Left ventricle myocardium inferior (tissue), 1 donor: ENCODE measurements at regions not wholly inside any gene's neighbourhood (a gene's known extent, or its start where the extent isn't known, plus 50 kb on each side); places are given as distances from the start of the nearest gene placed in this dataset.

ENCODE experiments used
- DNase-seq: peaks from one replicate; pipeline ENCODE4 v3.0.0-alpha.2; 2020
- H3K27ac ChIP-seq: fragments of 200-600 bp; replicated peaks from 2 replicates; pipeline ENCODE4 v1.8.0; 2021
- H3K27me3 ChIP-seq: fragments of 200-600 bp; 2 replicates; pipeline ENCODE4 v1.8.0; 2021; ENCODE audit warnings: low read depth
- H3K36me3 ChIP-seq: fragments of 200-600 bp; 2 replicates; pipeline ENCODE4 v1.8.0; 2021
- H3K4me1 ChIP-seq: fragments of 200-600 bp; 2 replicates; pipeline ENCODE4 v1.8.0; 2021
- H3K4me3 ChIP-seq: fragments of 200-600 bp; 2 replicates; pipeline ENCODE4 v1.8.0; 2021; ENCODE audit warnings: mild to moderate bottlenecking, moderate library complexity
- H3K9me3 ChIP-seq: fragments of 200-600 bp; replicated peaks from 2 replicates; pipeline ENCODE4 v1.8.0; 2021
- CTCF ChIP-seq: fragments of 200-600 bp; IDR thresholded peaks from 2 replicates; pipeline ENCODE4 v1.8.0; 2021; ENCODE audit warnings: antibody characterized with exemption, mild to moderate bottlenecking, borderline replicate concordance
- intact Hi-C: fragments of 100-400 bp; cut with micrococcal nuclease; formaldehyde crosslinking; loops from one replicate; pipeline ENCODE4 v1.11.0; 2022
- donor health status: DM: no; HTN: yes; CAD: no; lungs with severe emphysema.

- no peak overlapping the region for H3K4me3 ChIP-seq
- TF ChIP-seq CTCF = no peak
- DNase-seq = no peak
- H3K27ac ChIP-seq = no peak overlapping the region
- no peaks in the 10 kb centered on the region for H3K9me3 ChIP-seq
- intact Hi-C loops = no loop called here
- peaks cover 12% of the 10 kb centered on the region for H3K4me1 ChIP-seq
- H3K36me3 ChIP-seq = no peaks in the 10 kb centered on the region
- no peaks in the 10 kb centered on the region for H3K27me3 ChIP-seq
Measured at GRCh38 chr15:88378188-88378637, 89.0 kb downstream of the MRPL46 start.

- no peak for TF ChIP-seq CTCF
- Histone ChIP-seq H3K36me3 (no peaks in the 10 kb centered on the region), H3K4me3 (no peak overlapping the region), H3K4me1 (peaks cover 5% of the 10 kb centered on the region), H3K27ac (peak overlapping the region; percentile 42), H3K9me3 (no peaks in the 10 kb centered on the region), H3K27me3 (no peaks in the 10 kb centered on the region)
- intact Hi-C loops = no loop called here
- DNase-seq = no peak
Measured at GRCh38 chr15:88377509-88377908, 89.7 kb downstream of the MRPL46 start.

- DNase-seq = no peak
- intact Hi-C loops = no loop called here
- H3K27ac ChIP-seq = peak overlapping the region; percentile 42
- H3K9me3 ChIP-seq = no peaks in the 10 kb centered on the region
- no peaks in the 10 kb centered on the region for H3K4me1 ChIP-seq
- H3K4me3 ChIP-seq = no peak overlapping the region
- no peaks in the 10 kb centered on the region for H3K36me3 ChIP-seq
- no peak for TF ChIP-seq CTCF
- peaks cover 5% of the 10 kb centered on the region for H3K27me3 ChIP-seq
Measured at GRCh38 chr15:88376574-88377174, 90.5 kb downstream of the MRPL46 start.

- intact Hi-C loops = no loop called here
Measured at GRCh38 chr15:88375234-88375927, 91.8 kb downstream of the MRPL46 start.

GRCh38 chr15:88365124-88365523, 102.1 kb downstream of the MRPL46 start:
- no peak for TF ChIP-seq CTCF
- H3K9me3 ChIP-seq = peaks cover 3% of the 10 kb centered on the region

More at GRCh38 chr15:88375234-88375927, 91.8 kb downstream of the MRPL46 start:
- DNase-seq = no peak
- no peak overlapping the region for H3K4me3 ChIP-seq
- no peak for TF ChIP-seq CTCF
- peaks cover 5% of the 10 kb centered on the region for H3K27me3 ChIP-seq
- H3K36me3 ChIP-seq = no peaks in the 10 kb centered on the region
- H3K27ac ChIP-seq = peak overlapping the region; percentile 23
- no peaks in the 10 kb centered on the region for H3K4me1 ChIP-seq
- no peaks in the 10 kb centered on the region for H3K9me3 ChIP-seq

More at GRCh38 chr15:88365124-88365523, 102.1 kb downstream of the MRPL46 start:
- Histone ChIP-seq H3K4me1 (no peaks in the 10 kb centered on the region), H3K4me3 (no peak overlapping the region), H3K36me3 (no peaks in the 10 kb centered on the region), H3K27ac (no peak overlapping the region), H3K27me3 (no peaks in the 10 kb centered on the region)
- intact Hi-C loops = no loop called here
- no peak for DNase-seq
